Ovary (tissue), 3 donors: ENCODE measurements at regions not wholly inside any gene's neighbourhood (a gene's known extent, or its start where the extent isn't known, plus 50 kb on each side); places are given as distances from the start of the nearest gene placed in this dataset.

ENCODE experiments used
- CTCF ChIP-seq, 3 donors: fragments of 450-650 bp in 2 of 3; fragments of 200-600 bp in 1 of 3; IDR thresholded peaks; one replicate each; pipeline versions ENCODE4 v1.5.1 to v1.8.0; 2016 to 2022; ENCODE audit warnings: antibody characterized with exemption in 3 of 3, mild to moderate bottlenecking in 1 of 3
- EP300 ChIP-seq: sonication (generic); formaldehyde crosslinking; IDR thresholded peaks from one replicate; pipeline ENCODE4 v1.6.1; 2017; ENCODE audit warnings: antibody characterized with exemption
- donor health status: DM: no; HTN: no; CAD: no.

DNA sequence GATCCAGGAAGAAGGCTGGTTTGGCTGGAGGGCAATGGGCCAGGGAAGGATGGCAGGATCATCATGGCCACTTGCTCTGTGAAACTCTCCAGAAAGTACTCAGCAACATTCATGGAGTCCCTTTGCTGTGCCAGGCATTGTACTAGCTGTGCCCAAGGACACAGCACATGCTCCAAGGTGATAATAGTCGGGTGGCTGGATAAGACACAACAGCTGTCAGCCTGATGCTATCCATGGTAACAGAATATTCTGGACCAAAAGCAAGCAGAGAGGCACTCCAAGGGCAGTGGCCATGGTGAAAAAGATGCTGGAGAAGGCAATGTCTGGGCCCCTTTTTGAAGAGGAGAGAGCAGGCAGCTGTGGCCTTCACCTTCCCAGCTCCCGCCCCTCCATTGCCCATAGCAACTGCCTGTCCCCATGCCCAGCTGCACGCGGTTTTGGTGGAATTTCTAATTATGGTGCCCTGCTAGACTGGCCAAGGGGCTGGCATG lies 113.8 kb upstream of the CPEB4 start:
- TF ChIP-seq CTCF (IDR thresholded peaks at IDR 0.05) (no peak), EP300 (no peak)
